ENCODE measurements at regions not wholly inside any gene's neighbourhood (a gene's known extent, or its start where the extent isn't known, plus 50 kb on each side); places are given as distances from the start of the nearest gene placed in this dataset.

GRCh38 chr4:60865273-60865672, 334.9 kb upstream of the ADGRL3 start:
- no peak for FAIRE-seq

More at GRCh38 chr4:60865273-60865672, 334.9 kb upstream of the ADGRL3 start:
- TF ChIP-seq ZNF761 (CRISPR knock-in tag; conservative IDR thresholded peaks at IDR 0.05) (no peak), PAX8 (CRISPR knock-in tag; IDR thresholded peaks at IDR 0.05; ENCODE audit: borderline replicate concordance) (no peak), TIGD3 (CRISPR knock-in tag; IDR thresholded peaks at IDR 0.05; ENCODE audit: borderline replicate concordance) (no peak), ZNF597 (CRISPR knock-in tag; IDR thresholded peaks at IDR 0.05) (no peak), USF2 (IDR thresholded peaks at IDR 0.05; ENCODE audit: low read depth, low read length) (no peak), USF2 (CRISPR knock-in tag; IDR thresholded peaks at IDR 0.05; ENCODE audit: borderline replicate concordance) (no peak), ZNF234 (CRISPR knock-in tag; conservative IDR thresholded peaks at IDR 0.05) (no peak), ZFP36 (IDR thresholded peaks at IDR 0.05; ENCODE audit: borderline replicate concordance, low read depth, low read length, partially characterized antibody) (no peak), ZNF891 (CRISPR knock-in tag; IDR thresholded peaks at IDR 0.05) (no peak), CCDC6 (CRISPR knock-in tag; IDR thresholded peaks at IDR 0.05) (no peak), ZNF180 (CRISPR knock-in tag; IDR thresholded peaks at IDR 0.05; ENCODE audit: borderline replicate concordance, low read depth) (no peak), ZNF782 (CRISPR knock-in tag; IDR thresholded peaks at IDR 0.05; ENCODE audit: borderline replicate concordance) (no peak), ZNF576 (CRISPR knock-in tag; IDR thresholded peaks at IDR 0.05) (no peak), TERF1 (CRISPR knock-in tag; IDR thresholded peaks at IDR 0.05) (no peak), ZBTB1 (CRISPR knock-in tag; IDR thresholded peaks at IDR 0.05; ENCODE audit: borderline replicate concordance) (no peak), SNRNP70 (IDR thresholded peaks at IDR 0.05; ENCODE audit: low read depth, low read length) (no peak)
- 30% methylated on average over 4 of the region's 4 CpGs for WGBS (ENCODE audit: low lambda C conversion rate)
- no peak overlapping the region for H2AFZ ChIP-seq (ENCODE audit: low read length)
- intact Hi-C loops (cut with micrococcal nuclease; ENCODE audit: unreplicated experiment) = no loop called here
- no peaks in the 10 kb centered on the region for H3K27me3 ChIP-seq (ENCODE audit: control insufficient read depth in 1 of 2, insufficient read depth in 2 of 2, low read length in 2 of 2)
- BruUV-seq (replicated peaks) = no TSS peak
- no peaks in the 10 kb centered on the region for H3K9me3 ChIP-seq (ENCODE audit: low read length)
- no peak for DNase-seq (ENCODE audit: low spot score)
- no peaks in the 10 kb centered on the region for H3K36me3 ChIP-seq (replicated peaks in 1 of 2; ENCODE audit: control insufficient read depth in 1 of 2, insufficient read depth in 2 of 2, low read length in 2 of 2)
- H3K9ac ChIP-seq (ENCODE audit: insufficient read depth, low read depth, low read length) = no peak overlapping the region
- ChIA-PET CTCF (ENCODE audit: low intra/inter-chr PET ratio, low total read pairs) (no interaction called here), POLR2A (no interaction called here)
- H4K20me1 ChIP-seq (ENCODE audit: insufficient read depth, low read length) = no peaks in the 10 kb centered on the region
- H3K4me3 ChIP-seq (replicated peaks in 1 of 3; ENCODE audit: insufficient read depth in 1 of 3, low read depth in 2 of 3, low read length in 3 of 3) = no peak overlapping the region
- no peak overlapping the region for H3K4me2 ChIP-seq (ENCODE audit: low read depth, low read length)
- no peaks in the 10 kb centered on the region for H3K4me1 ChIP-seq (ENCODE audit: insufficient read depth, low read length)
- H3K79me2 ChIP-seq (ENCODE audit: insufficient read depth, low read length) = no peaks in the 10 kb centered on the region
- ATAC-seq = no peak
- in situ Hi-C loops (cut with HindIII; ENCODE audit: extremely low pct_ligation_motif_present, low pct_unique_long_range_greater_than_20kb) = no loop called here
- no peak overlapping the region for H3K27ac ChIP-seq (ENCODE audit: extremely low read length, insufficient read depth, low read length)
